ENCODE measurements at regions not wholly inside any gene's neighbourhood (a gene's known extent, or its start where the extent isn't known, plus 50 kb on each side); places are given as distances from the start of the nearest gene placed in this dataset.

GRCh38 chr14:101620821-101621785, 59.8 kb downstream of the DIO3 start:
- Histone ChIP-seq H3K27me3 (ENCODE audit: control insufficient read depth in 2 of 2, insufficient read depth in 2 of 2, low read length in 2 of 2) (no peaks in the 10 kb centered on the region), H3K9me3 (replicated peaks; ENCODE audit: control insufficient read depth, insufficient read depth, low read depth, low read length) (no peaks in the 10 kb centered on the region), H3K36me3 (ENCODE audit: control insufficient read depth, insufficient read depth, low read length) (no peaks in the 10 kb centered on the region), H3K9ac (ENCODE audit: insufficient read depth in 1 of 2, low read depth in 2 of 2, low read length in 2 of 2) (no peak overlapping the region; a peak in 1 of 4 replicates), H3K4me1 (replicated peaks in 1 of 2; ENCODE audit: control insufficient read depth in 2 of 2, insufficient read depth in 2 of 2, low read length in 2 of 2) (peaks cover 0 to 35% of the 10 kb centered on the region in 2 experiments; a peak in 2 of 5 replicates), H2AFZ (ENCODE audit: low read depth, low read length) (no peak overlapping the region), H3K4me3 (no peak overlapping the region), H4K20me1 (replicated peaks; ENCODE audit: control insufficient read depth, insufficient read depth, low read length) (no peaks in the 10 kb centered on the region), H3K9me1 (ENCODE audit: control insufficient read depth, insufficient read depth, low read length) (no peaks in the 10 kb centered on the region), H3K4me2 (ENCODE audit: insufficient read depth, low read length) (no peak overlapping the region), H3K79me2 (ENCODE audit: control insufficient read depth, insufficient read depth, low read length) (no peaks in the 10 kb centered on the region), H3K27ac (ENCODE audit: extremely low read depth, low read depth, low read length) (no peak overlapping the region)
- ATAC-seq (no peak), DNase-seq (ENCODE audit: extremely low read depth in 1 of 4, low spot score in 3 of 4) (no peak), FAIRE-seq (no peak)
- intact Hi-C loops (cut with micrococcal nuclease) (no loop called here), in situ Hi-C loops (cut with MboI) (no loop called here)
- CTCF ChIA-PET (ENCODE audit: low intra/inter-chr PET ratio): no interaction called here
- POLR2A ChIA-PET: no interaction called here
- 51% methylated on average over 13 of the region's 22 CpGs for WGBS (ENCODE audit: insufficient coverage, low coverage, missing lambda C conversion rate)
- BruUV-seq (replicated peaks): no TSS peak
- no peak for TF ChIP-seq MTF1 (CRISPR knock-in tag; IDR thresholded peaks at IDR 0.05; ENCODE audit: borderline replicate concordance)
- TF ChIP-seq TFE3 (CRISPR knock-in tag; IDR thresholded peaks at IDR 0.05): no peak
- no peak for TF ChIP-seq PBX2 (CRISPR knock-in tag; IDR thresholded peaks at IDR 0.05; ENCODE audit: low read depth)
- TF ChIP-seq PBX2 (tag; conservative IDR thresholded peaks at IDR 0.05; ENCODE audit: low read depth): no peak
- no peak for TF ChIP-seq FOXP4 (CRISPR knock-in tag; IDR thresholded peaks at IDR 0.05; ENCODE audit: borderline replicate concordance)
- no peak for TF ChIP-seq ZNF77 (CRISPR knock-in tag; IDR thresholded peaks at IDR 0.05)
- no peak for TF ChIP-seq CREB3 (tag; conservative IDR thresholded peaks at IDR 0.05; ENCODE audit: low read depth)
- no peak for TF ChIP-seq BACH1 (tag; IDR thresholded peaks at IDR 0.05)
- TF ChIP-seq FUS (optimal IDR thresholded peaks at IDR 0.05; ENCODE audit: low read depth, low read length): no peak
- TF ChIP-seq CREM (IDR thresholded peaks at IDR 0.05; ENCODE audit: low read depth): no peak
- no peak for TF ChIP-seq ZFPM2 (CRISPR knock-in tag; IDR thresholded peaks at IDR 0.05)

Data from K562 (cell line).